ENCODE measurements at regions not wholly inside any gene's neighbourhood (a gene's known extent, or its start where the extent isn't known, plus 50 kb on each side); places are given as distances from the start of the nearest gene placed in this dataset.

GRCh38 chr10:83250396-83250795 lies 888.9 kb upstream of the GHITM start:
- no peak for DNase-seq (ENCODE audit: low spot score)

GRCh38 chr10:83252169-83252568 lies 887.1 kb upstream of the GHITM start:
- DNase-seq (ENCODE audit: low spot score), result no peak

- no peak for DNase-seq (ENCODE audit: low spot score)
Measured at GRCh38 chr10:83252596-83252995, 886.7 kb upstream of the GHITM start.

DNA sequence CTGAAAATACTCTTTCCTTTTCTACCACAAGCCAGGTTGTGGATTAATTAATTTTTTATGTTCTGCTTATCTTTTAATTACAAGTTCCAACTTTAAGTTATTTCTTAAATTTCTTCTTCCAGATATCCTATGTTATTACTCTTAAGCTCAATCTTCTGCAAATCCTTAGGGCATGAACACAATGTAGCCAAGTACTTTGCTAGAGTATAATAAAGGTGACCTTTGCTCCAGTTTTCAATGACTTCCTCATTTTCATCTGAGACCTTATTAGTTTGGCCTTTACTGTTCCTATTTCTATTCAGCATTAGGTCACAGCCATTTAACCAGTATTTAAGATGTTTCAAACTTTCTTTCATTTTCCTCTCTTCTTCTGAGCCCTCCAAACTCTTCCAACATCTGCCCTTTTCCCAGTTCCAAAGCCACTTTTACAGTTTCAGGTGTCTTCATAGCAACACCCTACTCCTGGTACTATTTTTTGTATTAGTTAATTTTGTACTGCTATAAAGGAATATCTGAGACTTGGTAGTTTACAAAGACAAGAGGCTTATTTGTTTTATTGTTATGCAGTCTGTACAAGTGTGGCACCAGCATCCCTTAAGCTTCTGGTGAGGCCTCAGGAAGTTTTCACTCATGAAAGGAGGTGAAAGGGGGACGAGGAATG lies 886.2 kb upstream of the GHITM start:
- DNase-seq (ENCODE audit: low spot score), result no peak

GRCh38 chr10:83254698-83255097 lies 884.6 kb upstream of the GHITM start:
- DNase-seq (ENCODE audit: low spot score), result no peak

- no peak for DNase-seq (ENCODE audit: low spot score)
Measured at GRCh38 chr10:83262434-83262833, 876.9 kb upstream of the GHITM start.

- DNase-seq (ENCODE audit: low spot score), result no peak
Measured at GRCh38 chr10:83272666-83273434, 866.5 kb upstream of the GHITM start.

GRCh38 chr10:83274088-83274487 lies 865.2 kb upstream of the GHITM start:
- no peak for DNase-seq (ENCODE audit: low spot score)

DNA sequence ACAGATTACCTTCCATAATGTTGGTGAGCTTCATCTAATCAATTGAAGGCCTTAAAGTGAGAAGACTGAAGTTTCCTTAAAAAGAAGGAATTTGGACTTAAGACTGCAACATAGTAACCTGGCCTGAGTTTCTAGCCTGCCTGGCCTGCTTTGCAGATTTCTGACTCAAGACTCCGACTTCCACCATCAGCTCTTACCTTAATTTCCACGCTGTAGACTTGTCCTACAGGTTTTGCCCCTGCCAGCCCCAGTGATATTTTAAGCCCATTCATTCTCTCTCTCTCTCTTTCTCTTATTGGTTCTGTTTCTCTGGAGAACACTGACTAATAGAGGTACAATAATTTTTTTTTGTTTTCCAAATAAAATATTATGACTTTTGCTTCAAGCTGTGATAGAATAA lies 862.3 kb upstream of the GHITM start:
- no peak for DNase-seq (ENCODE audit: low spot score)

DNA sequence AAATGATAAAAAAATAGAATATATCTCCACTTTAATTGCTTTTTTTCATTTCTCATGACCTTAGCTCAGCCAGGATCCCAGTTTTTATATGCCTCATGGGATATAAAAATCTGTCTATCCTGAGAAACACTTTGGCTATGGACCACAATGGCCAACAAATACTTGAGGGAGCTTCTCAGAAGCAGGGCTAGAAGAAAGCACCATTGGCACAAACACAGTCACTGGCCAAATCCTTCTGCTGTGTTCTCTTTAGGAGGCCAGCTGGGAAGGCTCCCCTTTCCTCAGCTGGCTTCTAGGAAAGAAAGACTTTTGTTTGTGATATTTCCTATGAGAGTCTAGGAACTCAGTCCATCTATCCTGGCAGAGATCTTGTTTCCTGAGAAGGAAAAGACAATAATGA lies 856.2 kb upstream of the GHITM start:
- DNase-seq (ENCODE audit: low spot score), result no peak

- no peak for DNase-seq (ENCODE audit: low spot score)
Measured at GRCh38 chr10:83287374-83287773, 851.9 kb upstream of the GHITM start.

- no peak for DNase-seq (ENCODE audit: low spot score)
Measured at GRCh38 chr10:83289373-83289772, 849.9 kb upstream of the GHITM start.

DNA sequence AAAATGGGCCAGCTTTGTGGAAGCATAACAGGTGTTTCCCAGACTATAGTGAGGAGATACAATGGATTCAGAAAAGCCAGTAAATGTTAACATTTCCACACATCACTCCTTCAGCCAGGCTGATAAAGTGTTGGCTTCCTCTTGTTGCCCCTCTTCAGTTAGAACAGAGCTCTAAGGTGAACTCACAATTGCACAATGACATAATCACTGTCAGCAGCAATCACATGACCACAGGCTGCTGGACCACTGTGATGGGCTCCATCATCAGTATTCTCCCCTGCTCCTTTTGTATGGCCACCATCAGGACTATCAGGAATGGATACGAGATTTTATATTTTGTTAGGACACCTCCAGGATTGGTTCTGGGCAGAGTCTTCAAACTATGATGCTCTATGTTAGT lies 849.4 kb upstream of the GHITM start:
- DNase-seq (ENCODE audit: low spot score), result no peak

DNA sequence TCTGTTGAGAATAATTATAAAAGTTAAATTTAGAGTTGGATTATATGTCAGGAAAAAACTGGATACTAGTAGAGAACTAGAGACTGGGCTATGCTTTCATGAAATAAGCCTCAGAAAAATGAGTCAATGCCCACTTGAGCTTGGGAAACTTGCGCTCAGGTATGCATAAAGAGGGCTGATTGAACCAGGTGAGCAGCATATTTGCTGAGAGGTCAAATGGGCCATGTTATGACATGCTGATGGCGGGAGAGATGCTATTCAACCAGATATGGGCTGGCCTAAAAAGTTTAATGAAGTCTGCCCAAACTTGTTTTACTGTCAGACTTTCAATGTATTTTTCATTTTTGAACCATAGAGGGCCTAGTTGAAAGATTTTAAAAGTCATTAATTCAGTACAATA lies 837.6 kb upstream of the GHITM start:
- no peak for DNase-seq (ENCODE audit: low spot score)

DNA sequence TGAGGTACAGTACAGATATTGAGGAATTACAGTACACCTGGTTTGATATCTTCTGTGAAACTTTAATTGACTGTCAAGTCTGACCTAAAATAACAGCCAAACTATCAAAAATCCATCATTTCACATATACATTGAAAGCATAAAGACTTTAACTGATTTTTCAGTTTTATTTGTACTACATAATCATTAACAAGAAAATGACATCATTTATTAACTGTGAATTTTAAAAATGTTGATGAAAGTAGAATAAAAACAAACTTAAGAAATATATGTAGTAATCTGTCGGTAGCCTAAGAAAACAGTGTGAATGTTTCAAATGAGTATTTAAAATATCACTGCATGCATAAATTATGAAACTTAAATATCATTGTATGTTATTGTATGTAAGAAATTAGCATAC lies 836.7 kb upstream of the GHITM start:
- DNase-seq (ENCODE audit: low spot score), result no peak

DNA sequence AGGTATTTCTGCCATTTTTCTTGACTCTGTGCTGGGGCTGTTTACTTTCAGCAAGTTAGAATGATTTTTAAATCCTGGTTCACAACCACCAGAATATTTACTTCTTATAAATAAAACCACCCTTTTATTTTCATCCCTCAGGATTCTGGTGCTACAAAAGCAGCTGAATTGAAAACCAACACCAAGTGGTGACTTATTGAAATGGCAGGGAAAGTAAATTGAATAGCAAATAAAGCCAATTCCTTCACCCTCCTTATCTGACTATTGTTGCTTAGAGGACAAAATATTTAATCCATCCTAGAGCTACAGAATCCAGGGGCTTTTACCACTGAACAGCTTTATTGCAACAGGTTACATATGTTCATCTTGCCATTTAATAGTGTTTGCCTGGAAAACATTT lies 828.6 kb upstream of the GHITM start:
- no peak for DNase-seq (ENCODE audit: low spot score)

DNA sequence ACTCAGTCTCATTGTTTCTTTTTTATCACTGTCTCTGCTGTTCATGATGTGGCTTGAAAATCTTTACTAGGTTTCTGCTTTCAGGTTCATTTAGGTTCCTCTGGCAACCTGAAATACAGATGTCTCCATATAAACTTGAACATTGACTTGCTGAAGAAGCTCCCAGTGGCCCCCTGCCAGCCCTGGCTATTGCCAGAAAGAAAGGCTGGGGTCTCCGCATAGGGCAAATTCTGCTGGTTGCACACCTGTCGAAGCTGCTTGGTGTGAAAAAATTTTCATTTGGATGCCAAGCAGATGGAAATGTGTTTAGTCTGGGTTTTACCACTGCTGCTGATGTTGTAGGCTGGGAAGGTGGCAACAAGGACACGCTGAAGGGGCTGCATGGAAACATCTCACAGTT lies 826.7 kb upstream of the GHITM start:
- no peak for DNase-seq (ENCODE audit: low spot score)

DNA sequence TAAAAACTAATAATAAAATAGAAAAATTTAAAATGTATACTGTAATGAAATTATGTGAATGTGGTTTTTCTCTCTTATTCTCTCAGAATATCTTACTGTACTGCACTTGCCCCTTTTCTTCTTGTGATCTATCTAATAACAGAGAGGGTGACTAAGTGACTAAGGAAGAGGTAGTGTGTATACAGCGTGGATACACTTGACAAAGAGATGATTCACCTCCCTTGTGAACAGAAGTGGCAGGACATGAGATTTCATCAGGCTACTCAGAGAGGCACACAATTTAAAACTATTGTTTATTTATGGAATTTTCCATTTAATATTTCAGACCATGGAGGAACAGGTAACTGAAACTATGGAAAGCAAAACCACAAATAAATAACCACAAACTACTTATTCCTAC lies 806.6 kb upstream of the GHITM start:
- no peak for DNase-seq (ENCODE audit: low spot score)

GRCh38 chr10:83333566-83333965 lies 805.7 kb upstream of the GHITM start:
- DNase-seq (ENCODE audit: low spot score), result no peak

GRCh38 chr10:83343676-83344075 lies 795.6 kb upstream of the GHITM start:
- DNase-seq (ENCODE audit: low spot score), result no peak

DNA sequence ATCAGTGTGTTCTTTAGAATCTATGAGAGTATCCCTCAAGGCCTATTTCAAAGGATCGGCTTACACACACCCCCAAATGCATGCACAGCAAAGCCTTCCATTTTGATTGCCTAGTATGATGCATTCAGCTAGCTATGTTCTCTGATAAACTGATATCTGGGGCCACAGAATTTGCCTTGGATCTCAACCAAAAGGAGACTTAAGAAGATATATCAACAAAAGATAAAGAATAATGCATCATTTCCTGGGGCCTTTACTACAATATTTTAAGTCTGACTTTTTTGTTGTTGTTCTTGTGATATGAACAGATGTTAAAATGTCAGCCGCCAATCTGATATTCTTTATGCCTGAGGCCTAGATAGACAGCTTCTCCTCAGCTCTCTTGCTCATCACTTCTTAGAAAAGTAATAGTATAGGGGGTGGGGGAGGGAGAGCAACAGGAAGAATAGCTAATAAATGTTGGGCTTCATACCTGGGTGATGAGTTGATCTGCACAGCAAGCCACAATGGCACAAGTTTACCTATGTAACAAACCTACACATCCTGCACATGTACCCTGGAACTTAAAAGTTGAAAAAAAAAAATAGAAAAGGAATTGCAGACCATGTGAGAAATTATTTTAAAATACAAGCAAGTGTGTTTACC lies 792.9 kb upstream of the GHITM start:
- DNase-seq (ENCODE audit: low spot score), result no peak

- DNase-seq (ENCODE audit: low spot score), result no peak
Measured at GRCh38 chr10:83352588-83352987, 786.7 kb upstream of the GHITM start.

- DNase-seq (ENCODE audit: low spot score), result no peak
Measured at GRCh38 chr10:83354456-83354855, 784.9 kb upstream of the GHITM start.

Measured in H4 (cell line).